ENCODE measurements at regions not wholly inside any gene's neighbourhood (a gene's known extent, or its start where the extent isn't known, plus 50 kb on each side); places are given as distances from the start of the nearest gene placed in this dataset.

DNA sequence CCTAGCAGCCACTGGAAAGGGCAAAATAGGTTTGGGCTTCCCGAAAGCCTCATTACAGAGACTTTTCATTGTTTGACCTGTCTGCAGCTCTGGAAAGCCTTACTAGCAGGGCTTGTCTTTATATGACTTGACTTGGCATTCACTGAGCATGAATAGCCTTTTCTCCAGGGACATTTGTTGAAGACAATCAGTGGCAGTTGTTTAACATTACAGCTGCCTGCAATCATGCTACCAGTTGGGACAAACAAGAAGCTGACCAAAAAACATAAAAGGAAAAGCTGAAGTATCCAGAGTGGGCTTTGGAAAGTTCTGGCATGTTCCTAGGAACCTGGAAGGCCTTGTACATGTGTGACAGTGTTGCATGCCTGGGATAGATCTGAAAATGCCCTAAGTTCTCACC lies 121.4 kb downstream of the KCNF1 start:
- no TSS peak for BruUV-seq (replicated peaks)
- POLR2A ChIA-PET (ENCODE audit: low non-redundant PET), result no interaction called here
- TF ChIP-seq, protein P1, sequence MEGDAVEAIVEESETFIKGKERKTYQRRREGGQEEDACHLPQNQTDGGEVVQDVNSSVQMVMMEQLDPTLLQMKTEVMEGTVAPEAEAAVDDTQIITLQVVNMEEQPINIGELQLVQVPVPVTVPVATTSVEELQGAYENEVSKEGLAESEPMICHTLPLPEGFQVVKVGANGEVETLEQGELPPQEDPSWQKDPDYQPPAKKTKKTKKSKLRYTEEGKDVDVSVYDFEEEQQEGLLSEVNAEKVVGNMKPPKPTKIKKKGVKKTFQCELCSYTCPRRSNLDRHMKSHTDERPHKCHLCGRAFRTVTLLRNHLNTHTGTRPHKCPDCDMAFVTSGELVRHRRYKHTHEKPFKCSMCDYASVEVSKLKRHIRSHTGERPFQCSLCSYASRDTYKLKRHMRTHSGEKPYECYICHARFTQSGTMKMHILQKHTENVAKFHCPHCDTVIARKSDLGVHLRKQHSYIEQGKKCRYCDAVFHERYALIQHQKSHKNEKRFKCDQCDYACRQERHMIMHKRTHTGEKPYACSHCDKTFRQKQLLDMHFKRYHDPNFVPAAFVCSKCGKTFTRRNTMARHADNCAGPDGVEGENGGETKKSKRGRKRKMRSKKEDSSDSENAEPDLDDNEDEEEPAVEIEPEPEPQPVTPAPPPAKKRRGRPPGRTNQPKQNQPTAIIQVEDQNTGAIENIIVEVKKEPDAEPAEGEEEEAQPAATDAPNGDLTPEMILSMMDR (conservative IDR thresholded peaks at IDR 0.05; ENCODE audit: low read depth, low read length), result no peak
- no peak for TF ChIP-seq EZH2 (IDR thresholded peaks at IDR 0.05; ENCODE audit: borderline replicate concordance, low read depth, low read length, poor library complexity, severe bottlenecking)
- CTCF ChIA-PET, result no interaction called here
- Histone ChIP-seq H3K4me3 (ENCODE audit: low read depth, low read length, poor library complexity, severe bottlenecking) (no peak overlapping the region), H3K27me3 (replicated peaks; ENCODE audit: insufficient read depth, low read depth, low read length, poor library complexity) (peaks cover 14% of the 10 kb centered on the region), H3K4me1 (ENCODE audit: insufficient read depth, low read length, poor library complexity, severe bottlenecking) (no peaks in the 10 kb centered on the region), H3K27ac (ENCODE audit: low read depth, low read length, poor library complexity, severe bottlenecking) (no peak overlapping the region), H3K9me3 (ENCODE audit: low read depth, low read length, poor library complexity, severe bottlenecking) (peaks cover 10% of the 10 kb centered on the region), H3K36me3 (ENCODE audit: insufficient read depth, low read length, poor library complexity, severe bottlenecking) (no peaks in the 10 kb centered on the region)
- intact Hi-C loops (cut with micrococcal nuclease; ENCODE audit: unreplicated experiment), result no loop called here
- DNase-seq (ENCODE audit: low spot score), result no peak

DNA sequence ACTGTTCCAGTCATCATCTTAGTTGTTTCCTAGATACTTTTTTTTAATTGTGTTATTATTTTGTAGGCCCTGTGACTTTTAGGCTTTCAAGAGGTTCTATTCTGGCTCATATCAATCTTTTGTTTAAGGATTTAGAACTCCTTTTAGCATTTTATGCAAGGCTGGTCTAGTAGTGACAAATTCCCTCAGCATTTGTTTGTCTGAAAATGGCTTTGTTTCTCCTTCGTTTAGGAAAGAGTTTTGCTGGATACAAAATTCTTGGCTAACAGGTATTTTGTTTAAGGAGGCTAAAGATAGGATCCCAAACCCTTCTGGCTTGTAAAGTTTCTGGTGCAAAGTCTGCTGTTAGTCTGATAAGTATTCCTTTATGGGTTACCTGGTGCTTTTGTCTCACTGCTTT lies 116.6 kb upstream of the SLC66A3 start:
- DNase-seq (ENCODE audit: low spot score), result no peak
- H3K4me1 ChIP-seq (ENCODE audit: insufficient read depth, low read length, poor library complexity, severe bottlenecking), result no peaks in the 10 kb centered on the region
- POLR2A ChIA-PET (ENCODE audit: low non-redundant PET), result no interaction called here
- no peak overlapping the region for H3K27ac ChIP-seq (ENCODE audit: low read depth, low read length, poor library complexity, severe bottlenecking)
- H3K4me3 ChIP-seq (ENCODE audit: low read depth, low read length, poor library complexity, severe bottlenecking), result no peak overlapping the region
- no peaks in the 10 kb centered on the region for H3K27me3 ChIP-seq (replicated peaks; ENCODE audit: insufficient read depth, low read depth, low read length, poor library complexity)
- intact Hi-C loops (cut with micrococcal nuclease; ENCODE audit: unreplicated experiment), result no loop called here
- TF ChIP-seq EZH2 (IDR thresholded peaks at IDR 0.05; ENCODE audit: borderline replicate concordance, low read depth, low read length, poor library complexity, severe bottlenecking), result no peak
- TF ChIP-seq, protein P1 (conservative IDR thresholded peaks at IDR 0.05; ENCODE audit: low read depth, low read length), result no peak
- no TSS peak for BruUV-seq (replicated peaks)
- CTCF ChIA-PET, result no interaction called here
- peaks cover 18% of the 10 kb centered on the region for H3K9me3 ChIP-seq (ENCODE audit: low read depth, low read length, poor library complexity, severe bottlenecking)
- no peaks in the 10 kb centered on the region for H3K36me3 ChIP-seq (ENCODE audit: insufficient read depth, low read length, poor library complexity, severe bottlenecking)

DNA sequence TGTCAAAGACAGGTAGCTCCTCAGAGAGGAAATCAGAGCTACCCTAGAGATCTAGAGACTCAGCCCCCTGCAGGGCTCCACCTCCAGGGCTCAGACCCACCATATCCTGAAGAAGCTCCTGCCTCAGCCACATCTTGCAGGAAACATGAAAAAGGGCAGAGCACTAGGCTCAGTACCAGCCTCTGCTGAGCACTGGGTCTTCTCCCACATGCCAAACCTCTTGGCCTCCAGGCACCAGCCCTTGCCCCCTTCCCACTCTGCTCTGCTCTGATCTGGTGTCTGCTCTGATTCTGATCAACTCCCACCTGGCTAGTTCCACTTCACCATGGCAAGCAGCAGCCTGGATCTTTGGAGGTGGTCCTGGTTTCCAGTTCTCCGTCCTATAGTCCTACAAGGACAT lies 114.3 kb upstream of the SLC66A3 start:
- H3K4me1 ChIP-seq (ENCODE audit: insufficient read depth, low read length, poor library complexity, severe bottlenecking), result no peaks in the 10 kb centered on the region
- no peaks in the 10 kb centered on the region for H3K36me3 ChIP-seq (ENCODE audit: insufficient read depth, low read length, poor library complexity, severe bottlenecking)
- POLR2A ChIA-PET (ENCODE audit: low non-redundant PET), result no interaction called here
- no peaks in the 10 kb centered on the region for H3K27me3 ChIP-seq (replicated peaks; ENCODE audit: insufficient read depth, low read depth, low read length, poor library complexity)
- no TSS peak for BruUV-seq (replicated peaks)
- CTCF ChIA-PET, result no interaction called here
- intact Hi-C loops (cut with micrococcal nuclease; ENCODE audit: unreplicated experiment), result no loop called here
- no peak for DNase-seq (ENCODE audit: low spot score)
- no peak overlapping the region for H3K4me3 ChIP-seq (ENCODE audit: low read depth, low read length, poor library complexity, severe bottlenecking)
- H3K9me3 ChIP-seq (ENCODE audit: low read depth, low read length, poor library complexity, severe bottlenecking), result peaks cover 18% of the 10 kb centered on the region
- no peak for TF ChIP-seq EZH2 (IDR thresholded peaks at IDR 0.05; ENCODE audit: borderline replicate concordance, low read depth, low read length, poor library complexity, severe bottlenecking)
- TF ChIP-seq, protein P1 (conservative IDR thresholded peaks at IDR 0.05; ENCODE audit: low read depth, low read length), result no peak
- H3K27ac ChIP-seq (ENCODE audit: low read depth, low read length, poor library complexity, severe bottlenecking), result no peak overlapping the region
